OCI-LY1 (cell line): ENCODE measurements at regions not wholly inside any gene's neighbourhood (a gene's known extent, or its start where the extent isn't known, plus 50 kb on each side); places are given as distances from the start of the nearest gene placed in this dataset.

Experiments
- H2AFZ ChIP-seq: fragments of 200-600 bp; sonication (generic), shearing (Covaris generic); 2 replicates; pipeline ENCODE4 v1.6.0; 2014; ENCODE audit warnings: antibody characterized with exemption, mild to moderate bottlenecking, low read length
- H3F3A ChIP-seq: fragments of 200-600 bp; sonication (generic), shearing (Covaris generic); 2 replicates; pipeline ENCODE4 v1.6.0; 2014; ENCODE audit warnings: mild to moderate bottlenecking, antibody characterized with exemption, low read length, moderate library complexity; ENCODE audit not compliant: insufficient read depth
- H3K27ac ChIP-seq: fragments of 200-600 bp; sonication (generic); 2 replicates; pipeline ENCODE4 v1.5.1; 2014; ENCODE audit warnings: low read length, mixed run types, mild to moderate bottlenecking, low read depth; ENCODE audit not compliant: poor library complexity, severe bottlenecking
- H3K27me3 ChIP-seq: fragments of 200-600 bp; sonication (generic); 2 replicates; pipeline ENCODE4 v1.6.0; 2014; ENCODE audit warnings: antibody characterized with exemption, mild to moderate bottlenecking, low read length, moderate library complexity; ENCODE audit not compliant: insufficient read depth
- H3K36me3 ChIP-seq: fragments of 200-600 bp; sonication (generic); 2 replicates; pipeline ENCODE4 v1.6.1; 2014; ENCODE audit warnings: mild to moderate bottlenecking, antibody characterized with exemption, low read length, moderate library complexity, mixed read lengths; ENCODE audit not compliant: insufficient read depth
- H3K4me1 ChIP-seq: fragments of 200-600 bp; sonication (generic); 2 replicates; pipeline ENCODE4 v1.5.1; 2014; ENCODE audit warnings: mild to moderate bottlenecking, low read length, moderate library complexity; ENCODE audit not compliant: insufficient read depth, severe bottlenecking
- H3K4me2 ChIP-seq: fragments of 200-600 bp; sonication (generic), shearing (Covaris generic); 2 replicates; pipeline ENCODE4 v1.6.1; 2014; ENCODE audit warnings: low read length
- H3K4me3 ChIP-seq: fragments of 200-600 bp; sonication (generic); 2 replicates; pipeline ENCODE4 v1.5.1; 2014; ENCODE audit warnings: low read length, low read depth, mild to moderate bottlenecking, mixed read lengths; ENCODE audit not compliant: poor library complexity, severe bottlenecking
- H3K79me2 ChIP-seq: fragments of 200-600 bp; shearing (Covaris generic); 2 replicates; pipeline ENCODE4 v1.6.1; 2016; ENCODE audit warnings: mixed run types, low read length, mixed read lengths; ENCODE audit not compliant: insufficient read depth
- H3K9ac ChIP-seq: fragments of 200-600 bp; sonication (generic), shearing (Covaris generic); 2 replicates; pipeline ENCODE4 v1.6.1; 2014; ENCODE audit warnings: mild to moderate bottlenecking, low read length, mixed read lengths
- H3K9me2 ChIP-seq: fragments of 200-600 bp; sonication (generic), shearing (Covaris generic); 2 replicates; pipeline ENCODE4 v1.6.1; 2014; ENCODE audit warnings: low read depth, mild to moderate bottlenecking, low read length, mixed read lengths
- H3K9me3 ChIP-seq: fragments of 200-600 bp; shearing (Covaris generic); 2 replicates; pipeline ENCODE4 v1.6.1; 2014; ENCODE audit warnings: low read length, mixed read lengths
- H4K20me1 ChIP-seq: fragments of 200-600 bp; sonication (generic), shearing (Covaris generic); 2 replicates; pipeline ENCODE4 v1.6.0; 2016; ENCODE audit warnings: mild to moderate bottlenecking, low read length; ENCODE audit not compliant: insufficient read depth
- CTCF ChIP-seq: fragments of 200-600 bp; sonication (generic), shearing (Covaris generic); IDR thresholded peaks from 2 replicates; pipeline ENCODE4 v1.5.1; 2017; ENCODE audit warnings: mild to moderate bottlenecking, antibody characterized with exemption, low read length, moderate library complexity, mixed read lengths
- EZH2 ChIP-seq: fragments of 200-600 bp; sonication (generic), shearing (Covaris generic); IDR thresholded peaks from 2 replicates; pipeline ENCODE4 v1.8.0; 2017; ENCODE audit warnings: borderline replicate concordance, mixed run types, mild to moderate bottlenecking, antibody characterized with exemption, low read length, moderate library complexity, mixed read lengths

GRCh38 chr11:43200031-43200430 lies 111.8 kb upstream of the API5 start:
- no peaks in the 10 kb centered on the region for H3K4me1 ChIP-seq
- no peak overlapping the region for H3K4me2 ChIP-seq
- no peaks in the 10 kb centered on the region for H4K20me1 ChIP-seq
- no peaks in the 10 kb centered on the region for H3K9me3 ChIP-seq
- H3K27me3 ChIP-seq: no peaks in the 10 kb centered on the region
- no peak overlapping the region for H3K27ac ChIP-seq
- no peaks in the 10 kb centered on the region for H3K79me2 ChIP-seq
- H3K9me2 ChIP-seq: no peaks in the 10 kb centered on the region
- no peaks in the 10 kb centered on the region for H3F3A ChIP-seq
- TF ChIP-seq CTCF: no peak
- TF ChIP-seq EZH2: no peak
- H3K4me3 ChIP-seq: no peak overlapping the region
- H3K9ac ChIP-seq: no peak overlapping the region
- H2AFZ ChIP-seq: no peak overlapping the region
- H3K36me3 ChIP-seq: no peaks in the 10 kb centered on the region

GRCh38 chr11:43212279-43212678 lies 99.5 kb upstream of the API5 start:
- no peaks in the 10 kb centered on the region for H3K9me3 ChIP-seq
- H3K9ac ChIP-seq: no peak overlapping the region
- H3K4me2 ChIP-seq: no peak overlapping the region
- H3K79me2 ChIP-seq: no peaks in the 10 kb centered on the region
- H4K20me1 ChIP-seq: no peaks in the 10 kb centered on the region
- H3K9me2 ChIP-seq: no peaks in the 10 kb centered on the region
- H3K36me3 ChIP-seq: no peaks in the 10 kb centered on the region
- no peak overlapping the region for H3K4me3 ChIP-seq
- TF ChIP-seq CTCF: no peak
- no peak for TF ChIP-seq EZH2
- no peaks in the 10 kb centered on the region for H3K27me3 ChIP-seq
- no peaks in the 10 kb centered on the region for H3K4me1 ChIP-seq
- H3F3A ChIP-seq: no peaks in the 10 kb centered on the region
- H2AFZ ChIP-seq: no peak overlapping the region
- no peak overlapping the region for H3K27ac ChIP-seq

GRCh38 chr11:43214471-43214870 lies 97.3 kb upstream of the API5 start:
- no peaks in the 10 kb centered on the region for H3K9me2 ChIP-seq

More at GRCh38 chr11:43214471-43214870, 97.3 kb upstream of the API5 start:
- TF ChIP-seq EZH2 (no peak), CTCF (no peak)
- Histone ChIP-seq H3K4me3 (no peak overlapping the region), H3K27me3 (no peaks in the 10 kb centered on the region), H4K20me1 (no peaks in the 10 kb centered on the region), H3K4me2 (no peak overlapping the region), H2AFZ (no peak overlapping the region), H3K9ac (no peak overlapping the region), H3K27ac (no peak overlapping the region), H3K9me3 (no peaks in the 10 kb centered on the region), H3F3A (no peaks in the 10 kb centered on the region), H3K4me1 (no peaks in the 10 kb centered on the region), H3K79me2 (no peaks in the 10 kb centered on the region), H3K36me3 (no peaks in the 10 kb centered on the region)
